Frontal cortex (tissue), 3 donors: ENCODE measurements at regions not wholly inside any gene's neighbourhood (a gene's known extent, or its start where the extent isn't known, plus 50 kb on each side); places are given as distances from the start of the nearest gene placed in this dataset.

Source experiments
- DNase-seq, 2 donors: peaks; one replicate each; pipeline ENCODE4 v3.0.0; 2012; ENCODE audit warnings: low spot score in 2 of 2
- FAIRE-seq: peaks from 2 replicates; lab custom pipeline; 2012; peaks lifted over from hg19 to GRCh38; lab: Jason Lieb, UNC
- donor health status: control.
- donor health status: control.
- donor health status: control.

DNA sequence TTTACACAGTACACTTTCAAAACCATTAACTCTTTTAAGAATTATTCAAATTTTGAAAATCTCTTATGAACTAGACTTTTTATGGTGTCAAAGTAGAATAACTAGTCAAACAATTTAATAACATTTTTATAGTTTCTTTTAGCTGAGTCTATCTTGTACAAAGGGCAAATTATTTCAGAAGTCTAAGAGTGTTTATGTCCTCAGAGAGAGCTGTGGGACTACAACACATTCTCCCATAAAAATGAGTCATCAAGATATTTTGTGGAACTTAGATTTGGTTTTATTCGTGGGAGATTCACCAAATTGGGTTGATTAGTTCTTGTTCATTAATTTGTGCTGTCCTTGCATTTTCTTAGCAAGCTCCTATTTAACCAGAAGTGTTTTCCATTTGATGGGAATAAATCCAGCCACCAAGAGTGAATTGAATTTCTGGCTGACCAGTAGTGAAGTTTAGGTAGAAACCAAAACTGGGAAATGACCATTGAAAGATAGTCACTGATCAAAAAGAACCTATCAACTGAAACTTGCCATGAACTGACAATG lies 291.0 kb downstream of the DLEU7 start:
- no peak for DNase-seq
- FAIRE-seq = no peak

DNA sequence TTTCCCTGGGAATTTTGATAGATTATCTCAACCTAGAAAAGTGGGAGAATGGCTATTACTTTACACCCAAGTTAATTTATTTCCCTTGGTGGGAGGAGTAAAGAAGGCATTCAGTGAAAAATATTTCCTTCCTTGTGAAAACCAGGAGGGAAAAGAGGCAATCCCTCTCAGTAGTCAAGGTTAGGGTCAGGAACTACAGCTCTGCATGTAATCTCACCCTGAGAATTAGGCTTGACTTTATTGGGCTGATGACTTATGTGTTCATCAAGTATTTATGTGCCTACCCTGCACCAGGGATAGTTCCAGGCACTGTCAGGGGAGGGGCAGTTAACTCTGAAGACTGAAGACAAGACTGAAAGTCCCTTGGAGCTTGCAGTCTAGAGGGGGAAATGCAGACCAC lies 281.8 kb downstream of the DLEU7 start:
- no peak for FAIRE-seq
- DNase-seq = no peak

DNA sequence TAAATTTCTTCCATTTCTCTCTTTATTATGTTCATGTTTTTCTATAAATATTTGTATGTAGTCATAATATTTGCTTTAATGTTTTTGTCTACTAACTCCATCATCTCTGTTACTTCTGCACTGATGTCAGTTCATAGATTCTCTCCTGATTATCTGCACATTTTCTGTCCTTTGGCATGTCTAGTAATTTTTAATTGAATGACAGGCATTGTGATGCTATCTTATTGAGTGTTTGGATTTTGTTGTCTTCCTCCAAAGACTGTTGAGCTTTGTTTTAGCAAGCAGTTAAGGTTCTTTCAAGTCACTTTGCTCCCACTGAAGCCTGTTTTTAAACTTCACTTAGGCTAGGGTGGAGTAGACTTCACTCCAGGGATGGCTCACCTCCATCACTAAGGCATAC lies 276.8 kb downstream of the DLEU7 start:
- no peak for DNase-seq
- FAIRE-seq = peak; percentile 23

DNA sequence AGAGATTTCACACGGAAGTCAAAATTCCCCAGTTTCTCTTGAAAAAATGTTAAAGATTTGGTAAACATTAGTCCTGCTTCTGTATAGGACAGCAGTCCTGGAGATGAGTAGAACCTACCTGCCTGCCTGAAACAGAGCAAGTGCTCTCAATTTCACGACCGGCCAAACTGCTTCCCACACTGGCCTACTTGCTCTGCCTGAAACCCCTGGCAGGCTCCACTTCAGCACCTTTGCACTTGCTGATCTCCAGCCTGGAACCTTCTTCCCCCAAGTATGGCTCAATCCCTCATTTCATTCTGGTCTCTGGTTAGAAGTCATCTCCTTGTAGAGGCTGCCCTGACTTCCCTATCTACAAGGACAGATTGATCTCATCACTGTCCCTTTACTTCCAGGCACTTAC lies 271.4 kb downstream of the DLEU7 start:
- FAIRE-seq (no peak), DNase-seq (no peak)

DNA sequence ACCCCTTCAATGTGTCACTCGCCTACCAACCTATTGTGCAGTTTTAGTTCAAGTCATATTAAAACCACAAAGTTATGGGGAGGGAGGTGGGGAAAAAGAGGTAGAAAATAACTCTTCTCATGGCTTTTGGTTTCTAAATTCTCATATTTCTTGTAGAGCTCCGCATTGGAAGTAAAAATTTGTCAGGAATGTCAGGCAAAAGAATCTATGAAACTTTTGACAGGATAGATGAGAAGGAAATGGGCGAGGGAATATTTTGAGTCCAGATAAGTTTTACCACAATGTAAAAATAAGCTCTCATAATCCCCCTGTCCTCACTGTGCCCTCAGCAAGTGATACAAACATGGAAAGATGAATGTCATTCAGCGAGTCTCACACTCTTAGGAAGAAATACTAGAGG lies 270.4 kb downstream of the DLEU7 start:
- no peak for FAIRE-seq
- no peak for DNase-seq

DNA sequence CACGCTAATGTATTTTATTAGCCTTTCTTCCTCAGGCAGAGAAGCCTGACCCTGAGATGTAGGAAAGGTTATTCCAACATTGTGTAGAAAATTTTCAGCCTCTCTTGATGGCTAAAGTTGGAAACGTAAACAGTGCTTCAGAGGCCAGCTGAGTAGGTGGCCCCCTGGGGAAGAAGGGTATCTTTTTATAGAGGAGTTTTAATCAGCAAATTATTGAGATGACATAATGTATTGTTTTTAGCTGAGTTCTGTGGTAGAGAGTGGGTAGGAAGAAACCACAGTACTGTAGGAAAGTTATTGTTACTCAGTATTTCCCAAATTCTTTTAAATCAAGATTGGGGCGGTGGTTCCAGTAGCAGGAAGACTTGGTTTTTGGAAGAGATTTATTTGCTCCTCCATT lies 268.8 kb downstream of the DLEU7 start:
- DNase-seq = no peak
- no peak for FAIRE-seq

DNA sequence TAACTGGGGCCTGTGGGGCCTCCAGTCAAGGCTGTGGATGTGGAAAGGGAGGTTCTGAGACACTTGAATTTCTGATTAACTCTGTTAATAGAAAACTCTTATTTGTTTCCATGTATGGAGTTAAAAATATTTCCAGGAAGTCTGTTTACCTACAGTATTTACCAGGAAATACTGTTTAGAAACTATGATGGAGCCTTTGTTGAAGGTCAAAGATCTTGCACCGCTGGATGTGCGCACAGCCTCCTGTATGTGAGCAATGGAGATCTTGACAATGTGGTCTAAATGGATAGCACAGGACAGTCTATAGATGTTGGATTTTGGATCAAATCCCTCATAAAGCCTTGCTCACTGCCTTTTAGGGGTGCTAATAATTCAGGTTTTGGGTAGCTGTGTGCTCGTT lies 268.4 kb downstream of the DLEU7 start:
- DNase-seq (no peak), FAIRE-seq (no peak)

DNA sequence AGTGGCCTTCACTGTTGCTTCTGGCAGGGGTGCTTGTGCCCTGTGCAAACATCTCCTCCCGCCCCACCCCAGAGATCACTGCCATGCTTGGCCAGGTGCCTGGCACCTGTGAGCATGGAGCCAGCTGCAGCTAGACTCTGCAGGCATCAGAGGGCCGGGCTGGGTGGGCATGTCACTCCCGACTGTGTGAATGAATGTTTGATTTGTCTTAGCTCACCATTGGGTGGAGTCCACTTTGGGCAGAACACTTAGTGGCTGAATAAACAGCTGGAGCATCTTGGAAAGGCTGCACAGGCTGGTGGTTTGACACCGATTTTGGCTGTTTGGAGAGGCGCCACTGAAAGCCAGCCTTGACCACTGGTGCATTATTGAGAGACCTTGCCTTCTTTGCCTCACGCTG lies 267.3 kb downstream of the DLEU7 start:
- DNase-seq (no peak), FAIRE-seq (no peak)

DNA sequence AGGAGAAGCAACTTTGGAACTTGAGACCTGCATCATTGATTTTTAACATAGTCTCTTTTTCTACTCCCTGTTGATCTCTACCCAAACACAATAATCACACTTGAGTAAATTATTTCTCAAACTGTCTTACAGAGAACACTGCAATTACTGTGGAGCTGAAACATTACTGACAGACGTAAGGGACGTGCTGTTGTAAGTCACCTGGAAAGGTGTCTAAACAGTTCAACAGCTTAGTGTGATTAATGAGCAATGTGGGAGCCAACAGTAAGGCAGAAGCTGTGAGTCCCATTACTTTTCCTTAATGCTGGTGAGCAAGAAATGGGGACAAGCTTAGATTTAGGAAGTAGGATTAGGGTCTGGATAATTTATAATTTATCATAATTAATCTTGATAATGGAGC lies 265.7 kb downstream of the DLEU7 start:
- DNase-seq = no peak
- FAIRE-seq = no peak

DNA sequence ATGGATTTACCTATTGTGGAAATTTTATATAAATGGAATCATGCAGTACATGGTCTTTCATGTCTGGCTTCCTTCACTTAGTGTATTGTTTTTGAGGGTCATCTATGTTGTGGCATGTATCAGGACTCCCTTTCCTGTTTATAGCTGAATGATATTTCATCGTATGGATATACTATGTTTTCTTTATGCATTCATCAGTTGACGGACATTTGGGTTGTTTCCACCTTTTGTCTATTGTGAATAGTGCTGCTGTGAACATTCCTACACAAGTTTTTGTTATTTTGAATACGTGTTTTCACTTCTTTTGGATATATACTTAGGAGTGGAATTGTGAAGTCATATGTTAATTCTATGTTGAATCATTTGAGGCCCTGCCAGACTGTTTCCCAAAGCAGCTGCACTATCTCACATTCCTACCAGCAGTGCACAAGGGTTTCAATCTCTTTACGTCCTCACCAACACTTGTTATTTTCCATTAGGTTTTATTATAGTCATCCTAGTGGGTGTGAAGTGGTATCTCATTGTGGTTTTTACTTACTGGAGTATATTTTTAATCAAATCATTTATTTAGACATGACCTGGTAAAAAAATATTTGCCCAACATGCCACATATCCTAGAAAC lies 262.7 kb downstream of the DLEU7 start:
- no peak for FAIRE-seq
- no peak for DNase-seq

DNA sequence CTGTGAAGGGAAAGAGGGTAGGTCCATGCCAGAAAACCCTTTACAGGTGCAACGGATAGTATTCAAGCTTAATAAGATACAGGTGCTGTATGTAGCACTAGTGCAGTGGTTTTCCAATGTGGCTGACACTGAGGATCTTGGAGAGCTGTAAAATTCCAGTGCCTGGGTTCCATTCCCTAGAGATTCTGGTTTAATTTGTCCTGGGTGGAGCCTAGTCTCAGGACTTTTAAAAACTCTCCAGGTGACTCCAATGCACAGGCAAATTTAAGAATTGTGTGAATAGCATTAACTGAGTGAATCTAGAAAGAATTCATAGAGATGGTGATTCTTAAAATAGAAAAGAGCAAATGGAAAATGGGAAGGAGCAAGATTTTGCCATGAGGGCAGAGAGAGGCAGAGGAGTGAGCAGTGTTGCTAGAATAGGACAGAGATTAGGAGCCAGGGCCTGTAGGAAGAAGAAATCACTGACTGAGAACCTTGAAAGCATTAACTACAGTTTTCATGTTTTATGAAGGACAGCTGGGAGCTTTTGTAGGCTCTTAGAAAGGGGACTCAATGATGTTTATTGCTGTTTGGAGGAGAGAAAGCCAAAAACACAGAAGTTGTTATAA lies 261.8 kb downstream of the DLEU7 start:
- FAIRE-seq (no peak), DNase-seq (no peak)

DNA sequence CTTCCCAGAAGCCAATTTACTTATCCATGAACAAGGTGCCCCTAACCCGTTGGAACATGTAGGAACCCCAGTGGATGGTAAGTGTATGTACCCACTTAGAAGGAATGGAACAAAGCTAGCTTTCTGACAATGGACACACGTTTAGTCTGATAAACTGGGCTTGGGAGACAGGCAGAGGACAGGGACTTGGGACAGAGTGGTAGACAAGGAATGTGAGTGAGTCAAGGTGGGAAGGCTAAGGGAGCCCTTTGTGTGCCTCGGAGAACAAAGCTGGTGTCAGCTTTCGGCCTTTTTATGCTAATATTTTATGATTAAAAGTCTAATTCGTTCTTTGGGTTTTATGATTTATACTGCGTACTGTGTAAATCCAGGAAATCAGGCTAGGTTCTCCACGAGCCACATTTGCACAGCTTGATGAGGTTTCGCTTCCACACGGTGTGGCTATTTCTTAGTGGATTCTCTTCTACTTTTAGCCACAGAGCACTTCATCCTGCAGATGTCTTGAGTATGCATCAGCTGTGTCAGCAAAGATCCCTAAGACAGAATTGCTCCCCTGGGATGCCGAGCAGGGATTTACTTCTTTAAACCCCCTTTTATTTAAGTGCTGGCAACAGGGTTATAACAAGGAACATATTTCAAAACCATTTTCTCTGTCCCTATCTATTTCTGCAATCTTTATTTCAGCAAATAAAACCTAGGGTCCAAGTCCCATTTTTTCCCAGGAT lies 258.5 kb downstream of the DLEU7 start:
- DNase-seq = no peak
- FAIRE-seq = no peak

DNA sequence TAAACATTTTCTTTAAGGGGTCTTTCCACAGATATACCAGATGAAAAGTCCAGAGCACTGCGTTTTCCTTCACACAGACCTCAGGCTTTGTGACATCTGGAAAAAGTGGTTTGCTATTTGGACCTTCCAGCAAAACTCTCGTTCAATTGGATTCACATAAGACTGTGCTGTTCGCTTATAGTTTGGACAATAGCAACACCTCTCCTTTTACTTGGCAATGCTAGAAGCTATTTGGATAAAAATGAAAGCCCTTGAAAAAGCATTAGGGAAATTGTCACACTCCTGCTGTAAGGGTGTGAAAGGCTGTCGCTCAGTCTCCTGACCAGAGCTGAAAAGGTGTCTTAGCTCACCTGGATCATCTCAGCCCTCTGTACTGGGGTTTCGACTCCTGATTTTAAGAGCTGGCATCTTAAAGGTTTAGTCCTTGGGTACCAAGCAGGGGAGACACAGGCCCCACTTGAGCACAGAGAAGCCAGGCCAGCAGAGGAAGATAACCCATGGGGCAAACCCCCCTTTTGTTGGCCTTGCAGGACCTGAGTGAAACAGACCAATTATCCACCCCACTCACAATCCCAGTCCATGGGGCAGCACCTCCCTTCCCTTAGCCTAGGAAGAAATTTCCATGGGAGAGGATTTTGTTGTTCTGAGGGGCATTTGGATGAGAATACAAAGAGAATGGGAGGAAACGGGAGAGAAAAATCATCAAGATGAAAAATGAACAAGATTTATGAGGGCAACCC lies 257.6 kb downstream of the DLEU7 start:
- FAIRE-seq (no peak), DNase-seq (no peak)

DNA sequence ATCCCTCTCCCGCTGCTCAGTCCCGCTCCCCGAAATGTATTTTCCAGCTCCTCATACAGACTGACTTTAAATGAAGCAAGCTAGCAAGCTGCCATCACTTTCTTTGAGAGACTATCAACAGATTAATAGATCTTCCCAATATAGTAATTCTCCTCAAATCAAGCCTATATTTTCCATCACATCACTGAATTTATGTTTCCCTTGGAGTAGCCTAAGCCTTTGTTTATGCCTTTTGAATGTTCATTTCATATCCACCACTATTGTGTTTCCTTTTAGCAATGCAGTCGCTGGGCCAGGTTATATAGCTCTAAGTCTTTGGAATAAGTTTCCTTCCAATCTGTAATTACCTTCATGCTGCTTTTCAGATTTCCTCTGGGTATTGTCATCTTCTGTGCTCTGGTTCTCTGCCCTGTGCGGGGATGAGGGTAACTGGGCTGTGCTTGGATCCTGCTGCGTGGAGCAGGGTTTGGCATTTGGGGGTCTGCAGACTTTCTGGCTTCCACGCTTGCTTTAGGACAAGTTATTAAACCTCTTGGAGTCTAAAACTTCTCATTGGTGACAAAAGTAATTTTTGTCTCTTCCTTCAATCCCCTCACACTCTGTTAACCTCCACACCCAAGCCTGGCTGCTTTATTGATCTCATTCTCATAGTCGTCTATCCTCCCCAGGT lies 256.9 kb downstream of the DLEU7 start:
- no peak for FAIRE-seq
- no peak for DNase-seq

DNA sequence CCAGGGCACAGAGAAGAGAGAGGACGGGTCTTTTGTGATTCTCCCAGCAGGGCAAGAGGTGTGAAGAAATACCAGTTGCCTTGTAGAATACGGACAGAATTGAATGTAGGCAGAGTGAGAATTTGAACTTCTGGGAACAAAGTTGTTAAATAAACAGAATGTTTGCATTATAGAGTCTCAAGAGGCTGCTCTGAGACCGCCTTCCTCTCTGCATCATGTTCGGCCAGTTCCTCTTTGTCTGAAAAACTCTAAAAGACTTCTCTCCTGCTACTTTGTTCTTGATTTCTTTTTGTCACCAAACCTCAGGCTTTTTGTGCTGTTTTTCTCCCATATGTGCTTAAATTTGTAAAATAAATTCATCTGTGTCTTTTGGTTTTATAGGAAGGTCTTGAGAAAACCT lies 256.4 kb downstream of the DLEU7 start:
- FAIRE-seq (no peak), DNase-seq (no peak)

DNA sequence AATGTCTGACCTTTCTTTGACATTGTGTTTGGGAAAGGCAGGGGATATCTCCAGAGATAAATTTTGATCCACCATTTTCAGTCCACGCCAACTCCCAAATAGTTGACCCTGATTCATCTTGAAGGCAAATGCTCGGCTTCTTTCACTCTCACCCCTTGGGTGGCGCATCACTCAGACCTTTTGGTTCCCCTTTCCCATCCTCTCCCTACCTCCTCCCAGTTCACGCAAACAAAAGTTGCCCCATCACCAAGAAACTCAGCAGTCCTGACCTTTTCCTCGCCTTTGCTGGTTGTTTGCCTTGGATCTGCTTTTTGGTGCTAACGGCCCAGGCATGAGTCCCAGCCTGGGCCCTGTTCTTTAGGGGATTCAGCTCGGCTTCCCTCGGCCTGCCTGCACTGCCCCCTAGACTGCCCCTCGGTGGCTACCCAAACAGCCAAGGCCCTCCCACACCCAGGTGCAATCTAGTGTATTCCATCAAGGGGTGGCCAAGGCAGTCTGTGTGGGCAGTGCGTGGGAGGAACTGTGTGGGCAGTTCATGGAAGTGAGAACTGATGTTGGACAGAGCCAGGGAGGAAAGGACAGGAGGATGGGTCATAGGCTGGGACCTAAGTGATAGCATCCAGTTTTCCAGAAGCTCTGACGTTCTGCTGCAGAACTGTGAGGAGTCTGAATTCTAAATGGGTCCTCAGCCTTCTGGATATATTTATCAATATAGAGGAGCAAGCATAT lies 255.7 kb downstream of the DLEU7 start:
- FAIRE-seq = no peak
- DNase-seq = no peak

DNA sequence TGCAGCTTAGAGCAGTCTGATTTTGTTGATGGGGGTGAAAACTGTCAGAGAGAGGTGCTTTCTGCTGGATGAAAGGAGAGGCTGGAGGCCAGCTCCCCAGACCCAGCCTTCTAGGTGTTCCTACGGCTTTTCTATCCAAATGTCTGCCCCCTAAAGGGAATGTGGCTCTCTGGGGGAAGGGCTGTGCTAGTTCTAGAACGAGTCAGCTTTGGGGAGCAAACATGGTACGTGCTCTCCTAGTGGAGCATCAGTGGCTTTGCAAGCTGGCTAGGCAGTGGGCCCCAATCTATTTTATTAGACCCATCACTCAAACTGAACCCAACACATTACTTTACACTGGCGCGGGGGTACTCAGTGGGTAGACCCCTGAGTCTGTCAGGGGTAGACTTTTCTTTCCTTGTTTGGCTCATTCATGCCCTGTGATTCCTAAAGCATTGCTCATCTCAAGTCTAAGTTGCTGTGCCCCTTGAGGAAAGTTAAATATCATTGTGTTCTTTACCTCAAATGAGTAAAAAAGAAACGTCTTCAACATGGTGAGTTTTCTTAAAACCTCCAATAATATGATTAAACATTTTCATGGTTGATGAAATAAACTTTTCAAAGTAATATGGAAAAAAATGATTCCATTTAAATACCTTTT lies 254.9 kb downstream of the DLEU7 start:
- no peak for DNase-seq
- no peak for FAIRE-seq

DNA sequence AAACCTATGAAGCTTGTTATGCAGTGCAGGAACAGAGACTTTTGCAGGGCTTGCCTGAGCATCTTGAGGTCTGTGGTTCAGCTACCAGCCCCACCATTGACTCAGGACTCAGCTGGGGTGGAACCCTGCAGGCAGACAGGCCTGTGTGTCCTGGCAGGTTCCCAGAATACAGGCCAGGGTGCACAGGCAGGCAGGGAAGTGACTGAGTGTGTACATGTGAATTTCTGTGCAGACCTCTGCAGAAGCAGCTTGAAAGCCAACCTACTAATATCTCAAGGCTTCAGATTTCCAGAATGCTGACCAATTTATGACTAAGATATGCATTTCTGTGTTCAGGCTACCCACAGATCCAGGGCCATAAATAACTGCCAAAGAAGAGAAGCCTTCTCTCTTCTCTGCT lies 254.4 kb downstream of the DLEU7 start:
- FAIRE-seq (no peak), DNase-seq (no peak)

DNA sequence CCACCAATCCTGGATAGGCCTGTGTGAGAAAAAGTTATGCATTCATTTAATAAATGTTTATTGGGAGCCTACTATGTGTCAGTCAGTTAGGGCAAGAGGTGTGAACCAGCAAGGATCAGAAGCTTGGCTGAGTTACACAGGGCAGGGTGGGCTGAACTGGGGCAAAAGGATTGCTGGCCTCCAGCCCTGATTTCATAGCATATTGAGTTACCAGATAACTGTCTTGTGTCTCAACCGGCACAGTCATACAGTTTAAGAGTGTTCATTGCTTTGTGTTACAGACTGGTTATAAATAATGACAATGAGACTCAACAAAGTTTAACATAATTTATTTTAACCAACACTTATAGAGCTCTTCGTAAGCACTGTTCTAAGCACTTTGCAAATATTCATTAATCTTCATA lies 253.8 kb downstream of the DLEU7 start:
- FAIRE-seq (no peak), DNase-seq (no peak)
